CD14-positive monocyte (primary cell): ENCODE measurements at regions not wholly inside any gene's neighbourhood (a gene's known extent, or its start where the extent isn't known, plus 50 kb on each side); places are given as distances from the start of the nearest gene placed in this dataset.

ENCODE experiments used
- DNase-seq, 3 donors: peaks; one replicate each; pipeline ENCODE4 v3.0.0-alpha.2; 2011 to 2022
- H2AFZ ChIP-seq: 2 replicates; pipeline ENCODE4 v1.6.0; 2012; ENCODE audit warnings: mild to moderate bottlenecking, low read depth, low read length, inconsistent platforms; ENCODE audit not compliant: insufficient read depth, poor library complexity, severe bottlenecking
- H3K27ac ChIP-seq, 2 donors: 1 replicate in 1 of 2; 2 replicates in 1 of 2; pipeline ENCODE4 v1.5.1; 2012 to 2013; ENCODE audit warnings: low read length in 2 of 2, control low read depth in 1 of 2, inconsistent platforms in 1 of 2, low read depth in 1 of 2, mild to moderate bottlenecking in 1 of 2
- H3K27me3 ChIP-seq, 2 donors: one replicate each; pipeline versions ENCODE4 v1.6.0 to v1.6.1; 2011 to 2013; ENCODE audit warnings: low read length in 2 of 2; ENCODE audit not compliant: control insufficient read depth in 2 of 2, insufficient read depth in 2 of 2
- H3K36me3 ChIP-seq, 2 donors: replicated peaks in 1 of 2; 1 replicate in 1 of 2; 2 replicates in 1 of 2; pipeline versions ENCODE4 v1.5.1 to v1.6.1; 2012 to 2013; ENCODE audit warnings: low read length in 2 of 2, control low read depth in 1 of 2, inconsistent platforms in 1 of 2, mild to moderate bottlenecking in 1 of 2; ENCODE audit not compliant: insufficient read depth in 2 of 2, control insufficient read depth in 1 of 2
- H3K4me1 ChIP-seq, 2 donors: 1 replicate in 1 of 2; 2 replicates in 1 of 2; pipeline versions ENCODE4 v1.5.1 to v1.6.1; 2012 to 2013; ENCODE audit warnings: low read length in 2 of 2, control low read depth in 1 of 2, inconsistent platforms in 1 of 2, mild to moderate bottlenecking in 1 of 2, moderate library complexity in 1 of 2; ENCODE audit not compliant: insufficient read depth in 2 of 2, control insufficient read depth in 1 of 2
- H3K4me2 ChIP-seq: replicated peaks from 2 replicates; pipeline ENCODE3; 2012; ENCODE audit warnings: low read length, moderate library complexity, mild to moderate bottlenecking; ENCODE audit not compliant: poor library complexity, severe bottlenecking; ENCODE audit errors: extremely low read depth
- H3K4me3 ChIP-seq, 3 experiments: fragments of 200-600 bp in 1 of 3; sonication (generic) in 1 of 3; replicated peaks in 1 of 3; 1 replicate in 2 of 3; 2 replicates in 1 of 3; pipeline ENCODE4 v1.5.1; 2011 to 2013; ENCODE audit warnings: low read length in 3 of 3, mild to moderate bottlenecking in 3 of 3, control low read depth in 2 of 3, low read depth in 2 of 3, inconsistent platforms in 1 of 3, moderate library complexity in 1 of 3
- H3K79me2 ChIP-seq: 2 replicates; pipeline ENCODE4 v1.6.0; 2012; ENCODE audit warnings: mild to moderate bottlenecking, control low read depth, inconsistent platforms, low read length, moderate library complexity; ENCODE audit not compliant: insufficient read depth
- H3K9ac ChIP-seq: 2 replicates; pipeline ENCODE4 v1.6.0; 2017; ENCODE audit warnings: low read length, mild to moderate bottlenecking; ENCODE audit not compliant: insufficient read depth, poor library complexity, severe bottlenecking
- H3K9me3 ChIP-seq, 2 donors: replicated peaks in 1 of 2; 1 replicate in 1 of 2; 2 replicates in 1 of 2; pipeline versions ENCODE4 v1.5.1 to v1.6.1; 2012 to 2013; ENCODE audit warnings: low read length in 2 of 2, control low read depth in 1 of 2; ENCODE audit not compliant: control insufficient read depth in 1 of 2, insufficient read depth in 1 of 2
- H4K20me1 ChIP-seq: 2 replicates; pipeline ENCODE4 v1.6.0; 2012; ENCODE audit warnings: mild to moderate bottlenecking, low read length, control low read depth, moderate library complexity; ENCODE audit not compliant: insufficient read depth
- H3K27ac Mint-ChIP-seq, 7 donors: one replicate each; pipeline ENCODE4 v1.8.0; 2020; ENCODE audit warnings: mild to moderate bottlenecking in 7 of 7, mixed read lengths in 7 of 7, moderate library complexity in 6 of 7, inconsistent platforms in 2 of 7
- H3K27me3 Mint-ChIP-seq, 3 donors: one replicate each; pipeline ENCODE4 v1.8.0; 2021 to 2022; ENCODE audit warnings: low read depth in 3 of 3, mild to moderate bottlenecking in 3 of 3, mixed read lengths in 3 of 3, moderate library complexity in 3 of 3, inconsistent platforms in 1 of 3
- H3K36me3 Mint-ChIP-seq, 2 donors: one replicate each; pipeline ENCODE4 v1.8.0; 2020; ENCODE audit warnings: mixed read lengths in 2 of 2, inconsistent platforms in 1 of 2, mild to moderate bottlenecking in 1 of 2
- H3K4me1 Mint-ChIP-seq: one replicate; pipeline ENCODE4 v1.8.0; 2020; ENCODE audit warnings: mild to moderate bottlenecking, mixed read lengths
- H3K4me3 Mint-ChIP-seq, 2 donors: one replicate each; pipeline ENCODE4 v1.8.0; 2020; ENCODE audit warnings: mild to moderate bottlenecking in 2 of 2, mixed read lengths in 2 of 2, moderate library complexity in 1 of 2
- H3K9me3 Mint-ChIP-seq, 7 donors: one replicate each; pipeline ENCODE4 v1.8.0; 2020 to 2022; ENCODE audit warnings: mixed read lengths in 7 of 7, mild to moderate bottlenecking in 6 of 7, moderate library complexity in 6 of 7, inconsistent platforms in 2 of 7
- WGBS: methylation state at CpG from one replicate; pipeline ENCODE4 v1.1.5; 2013; ENCODE audit warnings: missing lambda C conversion rate; ENCODE audit not compliant: insufficient coverage; 5-methylcytosine and 5-hydroxymethylcytosine counted together
- intact Hi-C, 2 donors: fragments of 100-400 bp; cut with micrococcal nuclease; formaldehyde crosslinking; loops; one replicate each; pipeline versions ENCODE4 v1.15.0 to v1.15.1; 2023
- TF ChIP-seq, protein P1 (sequence below): fragments of 200-600 bp; IDR thresholded peaks from one replicate; pipeline ENCODE4 v1.8.0; 2022; ENCODE audit warnings: antibody characterized with exemption, mild to moderate bottlenecking

DNA sequence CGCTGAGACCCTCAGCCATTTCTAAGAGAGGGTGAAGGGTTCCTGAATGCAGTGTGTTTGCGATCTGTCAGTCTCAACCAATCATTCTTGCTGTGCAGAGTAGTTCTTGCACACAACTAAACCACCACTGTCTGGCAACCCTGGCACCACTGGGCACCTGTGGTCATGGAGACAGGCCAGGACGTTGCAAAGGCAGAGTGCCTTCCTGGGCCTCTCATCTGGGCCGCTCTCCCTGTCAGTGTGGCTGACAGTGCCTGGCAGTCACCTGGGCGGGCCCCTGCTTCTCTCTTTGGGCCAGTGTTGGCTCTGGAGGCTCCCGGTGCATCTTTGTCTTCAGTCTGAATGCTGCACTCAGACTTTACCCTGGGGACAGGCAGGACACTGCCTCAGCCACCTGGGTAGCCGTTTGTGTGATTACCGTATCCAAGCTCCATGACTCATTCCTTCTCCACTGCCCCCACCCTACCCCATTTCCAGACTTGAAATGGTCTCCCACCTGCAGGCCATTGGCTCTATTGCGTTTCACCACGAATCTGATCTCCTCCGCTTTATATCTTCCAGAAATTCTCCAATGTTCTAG is 104.6 kb upstream of the KLF13 start:
- 47% methylated on average over 6 of the region's 11 CpGs for WGBS
- H3K4me1 Mint-ChIP-seq = peaks cover 84% of the 10 kb centered on the region

DNA sequence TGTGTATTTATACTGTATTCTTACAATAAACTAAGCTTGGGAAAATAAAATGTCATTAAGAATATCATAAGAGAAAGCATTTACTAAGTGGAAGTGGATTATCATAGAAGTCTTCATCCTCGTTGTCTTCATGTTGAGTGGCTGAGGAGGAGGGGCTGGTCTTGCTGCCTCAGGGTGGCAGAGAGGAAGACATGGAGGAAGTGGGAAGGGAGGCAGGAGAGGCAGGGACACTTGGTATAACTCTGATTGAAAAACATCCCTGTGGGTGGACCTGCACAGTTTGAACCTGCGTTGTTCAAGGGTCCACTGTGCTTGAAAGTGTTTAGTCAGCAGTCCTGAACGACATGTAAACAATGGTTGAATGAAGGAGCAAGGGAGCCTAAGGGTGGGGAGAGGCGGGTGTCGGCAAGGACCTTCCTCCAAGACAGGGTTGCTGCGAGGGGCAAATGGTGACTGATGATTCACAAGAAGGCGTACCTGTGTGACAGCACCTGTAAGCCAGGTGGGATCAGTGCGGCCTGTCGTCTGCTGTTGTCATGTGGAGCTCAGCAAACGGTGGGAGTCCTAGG is 103.8 kb upstream of the KLF13 start:
- H3K4me3 Mint-ChIP-seq = peak overlapping the region; percentile 71 to 91
- WGBS = 66% methylated on average over 9 of the region's 10 CpGs
- peak overlapping the region; percentile 75 for H3K4me2 ChIP-seq

More for the DNA sequence above, 104.6 kb upstream of the KLF13 start:
- H3K9me3 ChIP-seq = no peaks in the 10 kb centered on the region
- no peaks in the 10 kb centered on the region for H4K20me1 ChIP-seq
- no peak overlapping the region for H3K9ac ChIP-seq
- peak in 2 of 3 donors; percentile 17 to 22 for DNase-seq
- Mint-ChIP-seq H3K36me3 (peaks cover 17 to 19% of the 10 kb centered on the region in 2 donors), H3K27me3 (no peaks in the 10 kb centered on the region), H3K27ac (peak overlapping the region; percentile 90 to 96 (median 94)), H3K9me3 (peaks cover 0 to 8% (median 3%) of the 10 kb centered on the region in 7 donors), H3K4me3 (peak overlapping the region in 1 of 2 donors; percentile 69)
- TF ChIP-seq, protein P1, sequence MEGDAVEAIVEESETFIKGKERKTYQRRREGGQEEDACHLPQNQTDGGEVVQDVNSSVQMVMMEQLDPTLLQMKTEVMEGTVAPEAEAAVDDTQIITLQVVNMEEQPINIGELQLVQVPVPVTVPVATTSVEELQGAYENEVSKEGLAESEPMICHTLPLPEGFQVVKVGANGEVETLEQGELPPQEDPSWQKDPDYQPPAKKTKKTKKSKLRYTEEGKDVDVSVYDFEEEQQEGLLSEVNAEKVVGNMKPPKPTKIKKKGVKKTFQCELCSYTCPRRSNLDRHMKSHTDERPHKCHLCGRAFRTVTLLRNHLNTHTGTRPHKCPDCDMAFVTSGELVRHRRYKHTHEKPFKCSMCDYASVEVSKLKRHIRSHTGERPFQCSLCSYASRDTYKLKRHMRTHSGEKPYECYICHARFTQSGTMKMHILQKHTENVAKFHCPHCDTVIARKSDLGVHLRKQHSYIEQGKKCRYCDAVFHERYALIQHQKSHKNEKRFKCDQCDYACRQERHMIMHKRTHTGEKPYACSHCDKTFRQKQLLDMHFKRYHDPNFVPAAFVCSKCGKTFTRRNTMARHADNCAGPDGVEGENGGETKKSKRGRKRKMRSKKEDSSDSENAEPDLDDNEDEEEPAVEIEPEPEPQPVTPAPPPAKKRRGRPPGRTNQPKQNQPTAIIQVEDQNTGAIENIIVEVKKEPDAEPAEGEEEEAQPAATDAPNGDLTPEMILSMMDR = no peak
- peaks cover 16% of the 10 kb centered on the region for H3K79me2 ChIP-seq
- peak overlapping the region; percentile 69 for H2AFZ ChIP-seq
- no peaks in the 10 kb centered on the region for H3K27me3 ChIP-seq
- peaks cover 73 to 86% of the 10 kb centered on the region in 2 donors for H3K4me1 ChIP-seq
- intact Hi-C loops = no loop called here
- H3K36me3 ChIP-seq = no peaks in the 10 kb centered on the region
- peak overlapping the region; percentile 75 for H3K4me2 ChIP-seq
- peak overlapping the region; percentile 62 to 74 for H3K27ac ChIP-seq
- peak overlapping the region in 1 of 3 experiments; percentile 58 for H3K4me3 ChIP-seq

More for the DNA sequence above, 103.8 kb upstream of the KLF13 start:
- Histone ChIP-seq H3K27me3 (no peaks in the 10 kb centered on the region), H3K36me3 (no peaks in the 10 kb centered on the region), H3K79me2 (peaks cover 8% of the 10 kb centered on the region), H3K9me3 (no peaks in the 10 kb centered on the region), H2AFZ (peak overlapping the region; percentile 42), H3K4me1 (peaks cover 73 to 86% of the 10 kb centered on the region in 2 donors), H4K20me1 (no peaks in the 10 kb centered on the region), H3K27ac (peak overlapping the region; percentile 62 to 74), H3K9ac (peak overlapping the region; percentile 55), H3K4me3 (peak overlapping the region in 1 of 3 experiments; percentile 58)
- peaks cover 17 to 19% of the 10 kb centered on the region in 2 donors for H3K36me3 Mint-ChIP-seq
- DNase-seq = peak in 2 of 3 donors; percentile 37
- peaks cover 85% of the 10 kb centered on the region for H3K4me1 Mint-ChIP-seq
- peaks cover 0 to 8% (median 3%) of the 10 kb centered on the region in 7 donors for H3K9me3 Mint-ChIP-seq
- peak overlapping the region; percentile 90 to 96 (median 94) for H3K27ac Mint-ChIP-seq
- TF ChIP-seq, protein P1 = no peak
- intact Hi-C loops = no loop called here
- H3K27me3 Mint-ChIP-seq = peaks cover 0 to under 1% (median 0%) of the 10 kb centered on the region in 3 donors
